HCT116 (cell line): ENCODE measurements at regions not wholly inside any gene's neighbourhood (a gene's known extent, or its start where the extent isn't known, plus 50 kb on each side); places are given as distances from the start of the nearest gene placed in this dataset.

Experiments
- ATAC-seq: fragments of 200-7000 bp; cut with Tn5 transposase; 2 replicates; pipeline ENCODE4 v1.9.1; 2020; ENCODE audit warnings: mild to moderate bottlenecking, moderate library complexity
- BruUV-seq: library from RNA; stranded (reverse); fragments of 400-500 nt; replicated peaks from 2 replicates; lab custom pipeline; 2021; lab: Mats Ljungman, UMichigan
- CTCF ChIA-PET: fragments of 300-600 bp; sonication (Branson Sonifier 250); formaldehyde crosslinking; loops from one replicate; lab custom pipeline; 2021; ENCODE audit warnings: antibody characterized with exemption; lab: Charles Lee
- POLR2A ChIA-PET: fragments of 300-600, 350-600 bp; sonication (Branson Sonifier 250); formaldehyde crosslinking; loops from one replicate; lab custom pipeline; 2021; ENCODE audit warnings: antibody characterized with exemption; lab: Charles Lee
- RAD21 ChIA-PET, 2 experiments: fragments of 300-600 bp; sonication (Branson Sonifier 250); formaldehyde crosslinking; loops; one replicate each; lab custom pipeline; 2023; ENCODE audit warnings: low total read pairs in 2 of 2; ENCODE audit not compliant: uncharacterized antibody in 2 of 2, unreplicated experiment in 2 of 2, low non-redundant PET in 1 of 2; lab: Charles Lee
- DNase-seq: peaks from one replicate; pipeline ENCODE4 v3.0.0-alpha.2; 2010; ENCODE audit warnings: low read depth, low spot score
- H2AFZ ChIP-seq: fragments of 200-600 bp; shearing (Covaris generic), sonication (generic); 2 replicates; pipeline ENCODE4 v1.6.1; 2017; ENCODE audit warnings: low read depth, mixed run types, mixed read lengths, antibody characterized with exemption, low read length; ENCODE audit not compliant: poor library complexity, severe bottlenecking
- H3K27ac ChIP-seq: 2 replicates; pipeline ENCODE4 v1.5.1; 2012; ENCODE audit warnings: low read depth, low read length
- H3K27me3 ChIP-seq: fragments of 200-600 bp; sonication (generic); 2 replicates; pipeline ENCODE4 v1.6.1; 2016; ENCODE audit warnings: mixed run types, low read length, mixed read lengths; ENCODE audit not compliant: insufficient read depth
- H3K36me3 ChIP-seq, 2 experiments: fragments of 200-500 bp in 1 of 2; fragments of 200-600 bp in 1 of 2; sonication (Bioruptor generic) in 1 of 2; sonication (generic) in 1 of 2; 2 replicates each; pipeline versions ENCODE4 v1.5.1 to v1.6.1; 2014 to 2016; ENCODE audit warnings: low read length in 2 of 2, inconsistent platforms in 1 of 2, mixed read lengths in 1 of 2, mixed run types in 1 of 2; ENCODE audit not compliant: insufficient read depth in 2 of 2, control insufficient read depth in 1 of 2
- H3K4me1 ChIP-seq, 2 experiments: fragments of 200-600 bp in 1 of 2; sonication (generic) in 1 of 2; 2 replicates each; pipeline versions ENCODE4 v1.5.1 to v1.6.1; 2012 to 2017; ENCODE audit warnings: low read length in 2 of 2, inconsistent platforms in 1 of 2, mild to moderate bottlenecking in 1 of 2, mixed read lengths in 1 of 2, mixed run types in 1 of 2, moderate library complexity in 1 of 2; ENCODE audit not compliant: insufficient read depth in 2 of 2, control insufficient read depth in 1 of 2
- H3K4me2 ChIP-seq: fragments of 200-600 bp; sonication (generic); 2 replicates; pipeline ENCODE4 v1.6.1; 2017; ENCODE audit warnings: mixed run types, low read length, mixed read lengths
- H3K4me3 ChIP-seq, 2 experiments: fragments of 200-600 bp in 1 of 2; sonication (generic) in 1 of 2; replicated peaks in 1 of 2; 2 replicates each; pipeline ENCODE4 v1.5.1; 2011 to 2016; ENCODE audit warnings: low read length in 2 of 2, control low read depth in 1 of 2, low read depth in 1 of 2, mild to moderate bottlenecking in 1 of 2, mixed read lengths in 1 of 2, mixed run types in 1 of 2
- H3K79me2 ChIP-seq: fragments of 200-600 bp; sonication (generic); 2 replicates; pipeline ENCODE4 v1.6.1; 2017; ENCODE audit warnings: mild to moderate bottlenecking, mixed run types, low read length, moderate library complexity, mixed read lengths; ENCODE audit not compliant: insufficient read depth
- H3K9ac ChIP-seq: fragments of 200-600 bp; sonication (generic); 2 replicates; pipeline ENCODE4 v1.6.1; 2016; ENCODE audit warnings: low read length, mixed read lengths
- H3K9me2 ChIP-seq: fragments of 200-600 bp; sonication (generic), shearing (Covaris generic); 2 replicates; pipeline ENCODE4 v1.6.1; 2017; ENCODE audit warnings: mixed run types, mild to moderate bottlenecking, moderate library complexity; ENCODE audit not compliant: insufficient read depth
- H3K9me3 ChIP-seq, 2 experiments: fragments of 200-500 bp in 1 of 2; fragments of 200-600 bp in 1 of 2; sonication (Bioruptor generic) in 1 of 2; sonication (generic) in 1 of 2; 2 replicates each; pipeline ENCODE4 v1.6.1; 2014 to 2017; ENCODE audit warnings: low read length in 2 of 2, mixed read lengths in 2 of 2, inconsistent platforms in 1 of 2, low read depth in 1 of 2, mild to moderate bottlenecking in 1 of 2, mixed run types in 1 of 2, moderate library complexity in 1 of 2; ENCODE audit not compliant: control insufficient read depth in 1 of 2, insufficient read depth in 1 of 2
- H4K20me1 ChIP-seq: fragments of 200-600 bp; sonication (generic), shearing (Covaris generic); 2 replicates; pipeline ENCODE4 v1.6.1; 2017; ENCODE audit warnings: mixed run types, mild to moderate bottlenecking, moderate library complexity; ENCODE audit not compliant: insufficient read depth
- ATF3 ChIP-seq: IDR thresholded peaks from 2 replicates; pipeline ENCODE4 v1.6.1; 2012
- CBX3 ChIP-seq: IDR thresholded peaks from 2 replicates; pipeline ENCODE4 v1.6.1; 2012; ENCODE audit warnings: low read depth
- ELF1 ChIP-seq: IDR thresholded peaks from 2 replicates; pipeline ENCODE4 v1.6.1; 2012; ENCODE audit warnings: low read depth, borderline replicate concordance
- EZH2 ChIP-seq: fragments of 200-600 bp; sonication (generic); IDR thresholded peaks from 2 replicates; pipeline ENCODE4 v1.6.1; 2017; ENCODE audit warnings: antibody characterized with exemption, mixed run types
- EZH2phosphoT487 ChIP-seq: fragments of 200-600 bp; IDR thresholded peaks from 2 replicates; pipeline ENCODE4 v1.6.1; 2018; ENCODE audit warnings: antibody characterized with exemption, borderline replicate concordance
- FOSL1 ChIP-seq: IDR thresholded peaks from 2 replicates; pipeline ENCODE4 v1.6.1; 2012; ENCODE audit warnings: low read depth
- MAX ChIP-seq: IDR thresholded peaks from 2 replicates; pipeline ENCODE4 v1.6.1; 2012
- POLR2A ChIP-seq: IDR thresholded peaks from 2 replicates; pipeline ENCODE4 v1.7.0; 2011; ENCODE audit warnings: borderline replicate concordance; ENCODE audit not compliant: insufficient read depth, insufficient read length; ENCODE audit errors: extremely low read depth
- POLR2AphosphoS5 ChIP-seq: IDR thresholded peaks from 2 replicates; pipeline ENCODE4 v1.6.1; 2011; ENCODE audit warnings: mild to moderate bottlenecking, low read depth, low read length, moderate library complexity
- RAD21 ChIP-seq: IDR thresholded peaks from 2 replicates; pipeline ENCODE4 v1.6.1; 2012; ENCODE audit warnings: low read depth, mild to moderate bottlenecking
- REST ChIP-seq: IDR thresholded peaks from 2 replicates; pipeline ENCODE4 v1.6.1; 2012; ENCODE audit warnings: low read depth
- SIN3A ChIP-seq: IDR thresholded peaks from 2 replicates; pipeline ENCODE4 v1.6.1; 2012; ENCODE audit warnings: low read depth
- SP1 ChIP-seq: IDR thresholded peaks from 2 replicates; pipeline ENCODE4 v1.6.1; 2012; ENCODE audit warnings: low read depth
- SRF ChIP-seq: IDR thresholded peaks from 2 replicates; pipeline ENCODE4 v1.6.1; 2012; ENCODE audit warnings: low read depth
- YY1 ChIP-seq: IDR thresholded peaks from 2 replicates; pipeline ENCODE4 v1.6.1; 2011; ENCODE audit warnings: low read length, low read depth, moderate library complexity, mild to moderate bottlenecking; ENCODE audit not compliant: insufficient replicate concordance; ENCODE audit errors: extremely low read depth
- ZFX ChIP-seq: fragments of 450-650 bp; IDR thresholded peaks from 2 replicates; pipeline ENCODE4 v1.6.1; 2017
- ZNF274 ChIP-seq: fragments of 200-500 bp; sonication (Bioruptor generic); IDR thresholded peaks from 2 replicates; pipeline ENCODE4 v1.6.1; 2014; ENCODE audit warnings: mild to moderate bottlenecking, low read depth, low read length, inconsistent platforms
- intact Hi-C: fragments of 100-400 bp; cut with micrococcal nuclease; formaldehyde crosslinking; loops from 2 replicates; pipeline ENCODE4 v1.10.0; 2022
- TF ChIP-seq, protein P1 (sequence below): IDR thresholded peaks from 2 replicates; pipeline ENCODE4 v1.6.1; 2011; ENCODE audit warnings: mild to moderate bottlenecking, low read length, moderate library complexity; ENCODE audit not compliant: insufficient replicate concordance; ENCODE audit errors: extremely low read depth

DNA sequence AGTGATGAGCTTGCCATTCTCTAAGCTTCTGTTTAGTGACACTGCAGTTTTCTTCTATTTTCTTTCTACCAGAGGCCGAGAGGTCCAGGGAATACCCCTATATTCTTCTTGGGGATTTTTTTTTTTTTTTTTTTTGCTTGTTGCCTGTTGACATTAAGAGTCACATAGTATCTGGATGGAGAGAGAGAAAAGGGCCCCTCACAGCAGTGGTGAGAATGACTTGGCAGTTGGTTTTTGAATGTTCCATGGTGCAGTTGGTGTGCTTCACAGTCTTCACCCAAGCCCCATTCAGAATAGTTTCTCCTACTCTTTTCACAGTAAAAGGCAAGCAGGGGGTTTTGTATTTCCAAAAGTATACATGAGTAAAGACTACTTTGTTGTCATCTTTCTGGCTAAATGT lies 577.9 kb downstream of the LMO7 start:
- H2AFZ ChIP-seq, result no peak overlapping the region
- RAD21 ChIA-PET, result no interaction called here
- no peaks in the 10 kb centered on the region for H3K27me3 ChIP-seq
- no peaks in the 10 kb centered on the region for H3K9me2 ChIP-seq
- TF ChIP-seq RAD21 (no peak), REST (no peak), POLR2A (no peak), ELF1 (no peak), SP1 (no peak), FOSL1 (no peak), EZH2phosphoT487 (no peak), ATF3 (no peak), POLR2AphosphoS5 (no peak), ZNF274 (no peak), MAX (no peak), EZH2 (no peak), YY1 (no peak), SIN3A (no peak), CBX3 (no peak), ZFX (no peak), SRF (no peak)
- TF ChIP-seq, protein P1, sequence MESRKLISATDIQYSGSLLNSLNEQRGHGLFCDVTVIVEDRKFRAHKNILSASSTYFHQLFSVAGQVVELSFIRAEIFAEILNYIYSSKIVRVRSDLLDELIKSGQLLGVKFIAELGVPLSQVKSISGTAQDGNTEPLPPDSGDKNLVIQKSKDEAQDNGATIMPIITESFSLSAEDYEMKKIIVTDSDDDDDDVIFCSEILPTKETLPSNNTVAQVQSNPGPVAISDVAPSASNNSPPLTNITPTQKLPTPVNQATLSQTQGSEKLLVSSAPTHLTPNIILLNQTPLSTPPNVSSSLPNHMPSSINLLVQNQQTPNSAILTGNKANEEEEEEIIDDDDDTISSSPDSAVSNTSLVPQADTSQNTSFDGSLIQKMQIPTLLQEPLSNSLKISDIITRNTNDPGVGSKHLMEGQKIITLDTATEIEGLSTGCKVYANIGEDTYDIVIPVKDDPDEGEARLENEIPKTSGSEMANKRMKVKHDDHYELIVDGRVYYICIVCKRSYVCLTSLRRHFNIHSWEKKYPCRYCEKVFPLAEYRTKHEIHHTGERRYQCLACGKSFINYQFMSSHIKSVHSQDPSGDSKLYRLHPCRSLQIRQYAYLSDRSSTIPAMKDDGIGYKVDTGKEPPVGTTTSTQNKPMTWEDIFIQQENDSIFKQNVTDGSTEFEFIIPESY, result no peak
- no peaks in the 10 kb centered on the region for H3K9me3 ChIP-seq
- no TSS peak for BruUV-seq
- ATAC-seq (no peak), DNase-seq (no peak)
- POLR2A ChIA-PET, result no interaction called here
- no peaks in the 10 kb centered on the region for H4K20me1 ChIP-seq
- intact Hi-C loops, result no loop called here
- CTCF ChIA-PET, result no interaction called here
- no peaks in the 10 kb centered on the region for H3K36me3 ChIP-seq
- H3K27ac ChIP-seq, result no peak overlapping the region
- H3K79me2 ChIP-seq, result no peaks in the 10 kb centered on the region
- no peak overlapping the region for H3K4me2 ChIP-seq
- no peak overlapping the region for H3K4me3 ChIP-seq
- no peaks in the 10 kb centered on the region for H3K4me1 ChIP-seq
- H3K9ac ChIP-seq, result no peak overlapping the region
